ENCODE measurements at regions not wholly inside any gene's neighbourhood (a gene's known extent, or its start where the extent isn't known, plus 50 kb on each side); places are given as distances from the start of the nearest gene placed in this dataset.

DNA sequence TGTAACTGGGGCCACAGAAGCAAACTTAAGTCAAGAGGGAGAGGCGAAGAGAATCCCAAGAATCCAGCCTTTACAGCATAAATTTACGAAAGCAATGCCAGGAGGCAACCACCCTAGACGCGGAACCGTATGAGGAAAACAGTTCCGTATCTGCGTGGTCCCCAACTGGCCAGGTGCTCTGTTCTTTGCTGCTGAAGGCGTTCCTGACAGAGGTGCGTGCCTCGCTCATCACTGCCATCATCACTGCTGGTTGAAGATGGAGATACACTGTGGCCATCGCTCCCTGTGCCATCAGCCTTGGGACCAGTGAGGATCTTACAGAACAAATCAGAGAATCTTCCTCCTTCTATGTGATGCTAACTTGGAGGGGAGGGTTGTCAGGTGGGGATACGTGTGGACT is 270.5 kb upstream of the B3GAT1 start:
- no peaks in the 10 kb centered on the region for H3K36me3 ChIP-seq
- 83% methylated on average over 6 of the region's 12 CpGs for WGBS (ENCODE audit: insufficient coverage, low coverage, low lambda C conversion rate, missing lambda C conversion rate)

DNA sequence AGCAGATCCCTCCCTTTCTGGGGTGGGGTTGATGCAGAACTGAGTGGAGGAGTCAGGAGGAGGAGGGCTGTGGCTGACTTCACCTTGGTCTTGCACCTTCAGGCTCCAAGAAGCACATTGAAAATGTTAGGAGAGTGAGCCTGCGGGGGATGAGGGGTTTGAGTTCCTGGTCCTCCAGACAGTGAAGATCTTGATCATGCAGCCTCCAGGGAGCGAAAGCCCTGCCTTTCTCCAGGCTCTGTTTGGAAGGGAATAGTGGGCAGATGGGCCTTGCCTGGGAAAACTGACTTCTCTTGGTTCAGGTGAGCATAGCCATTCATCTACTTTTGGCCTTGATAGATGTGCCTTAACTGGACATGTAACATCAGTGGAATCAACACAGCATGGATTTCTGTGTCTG is 267.6 kb upstream of the B3GAT1 start:
- no peaks in the 10 kb centered on the region for H3K27me3 ChIP-seq
- no CpG with 5 or more reads among the region's 2 CpGs for WGBS (ENCODE audit: insufficient coverage, low coverage, low lambda C conversion rate, missing lambda C conversion rate)
- TF ChIP-seq, protein P1, sequence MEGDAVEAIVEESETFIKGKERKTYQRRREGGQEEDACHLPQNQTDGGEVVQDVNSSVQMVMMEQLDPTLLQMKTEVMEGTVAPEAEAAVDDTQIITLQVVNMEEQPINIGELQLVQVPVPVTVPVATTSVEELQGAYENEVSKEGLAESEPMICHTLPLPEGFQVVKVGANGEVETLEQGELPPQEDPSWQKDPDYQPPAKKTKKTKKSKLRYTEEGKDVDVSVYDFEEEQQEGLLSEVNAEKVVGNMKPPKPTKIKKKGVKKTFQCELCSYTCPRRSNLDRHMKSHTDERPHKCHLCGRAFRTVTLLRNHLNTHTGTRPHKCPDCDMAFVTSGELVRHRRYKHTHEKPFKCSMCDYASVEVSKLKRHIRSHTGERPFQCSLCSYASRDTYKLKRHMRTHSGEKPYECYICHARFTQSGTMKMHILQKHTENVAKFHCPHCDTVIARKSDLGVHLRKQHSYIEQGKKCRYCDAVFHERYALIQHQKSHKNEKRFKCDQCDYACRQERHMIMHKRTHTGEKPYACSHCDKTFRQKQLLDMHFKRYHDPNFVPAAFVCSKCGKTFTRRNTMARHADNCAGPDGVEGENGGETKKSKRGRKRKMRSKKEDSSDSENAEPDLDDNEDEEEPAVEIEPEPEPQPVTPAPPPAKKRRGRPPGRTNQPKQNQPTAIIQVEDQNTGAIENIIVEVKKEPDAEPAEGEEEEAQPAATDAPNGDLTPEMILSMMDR (IDR thresholded peaks at IDR 0.05) = no peak
- TF ChIP-seq POLR2A (IDR thresholded peaks at IDR 0.05) = no peak
- no peak for ATAC-seq
- no peak for DNase-seq
- no peaks in the 10 kb centered on the region for H3K9me3 ChIP-seq
- intact Hi-C loops (cut with DNase I) = no loop called here
- no peak overlapping the region for H3K27ac ChIP-seq
- H3K4me1 ChIP-seq = no peaks in the 10 kb centered on the region
- no peaks in the 10 kb centered on the region for H3K36me3 ChIP-seq
- no peak overlapping the region for H3K4me3 ChIP-seq

More for the DNA sequence above, 270.5 kb upstream of the B3GAT1 start:
- Histone ChIP-seq H3K4me3 (no peak overlapping the region), H3K27me3 (no peaks in the 10 kb centered on the region), H3K27ac (no peak overlapping the region), H3K9me3 (no peaks in the 10 kb centered on the region), H3K4me1 (no peaks in the 10 kb centered on the region)
- DNase-seq (no peak), ATAC-seq (no peak)
- intact Hi-C loops (cut with DNase I) = no loop called here
- TF ChIP-seq, protein P1 (IDR thresholded peaks at IDR 0.05) = no peak
- TF ChIP-seq POLR2A (IDR thresholded peaks at IDR 0.05) = no peak

DNA sequence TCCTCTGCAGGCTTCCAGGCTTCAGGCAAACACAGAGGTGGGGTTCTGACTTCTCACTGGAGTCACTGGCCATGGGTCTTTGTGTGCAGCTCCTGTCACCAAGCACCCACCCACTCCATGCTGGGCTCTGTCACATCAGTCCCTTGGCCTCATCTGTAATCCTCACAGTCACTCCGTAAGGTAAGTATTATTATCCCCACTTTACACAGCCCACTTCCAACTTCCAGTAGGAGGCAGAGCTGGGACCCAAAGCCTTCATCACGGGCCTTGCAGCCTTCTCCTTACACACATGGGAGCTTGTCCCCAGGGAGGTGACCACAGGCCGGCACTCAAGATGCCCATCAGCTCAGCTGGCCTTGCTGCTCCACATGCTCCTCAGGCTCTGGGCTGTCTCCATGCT is 266.7 kb upstream of the B3GAT1 start:
- TF ChIP-seq, protein P1 (IDR thresholded peaks at IDR 0.05) = no peak
- no peak for TF ChIP-seq POLR2A (IDR thresholded peaks at IDR 0.05)
- Histone ChIP-seq H3K9me3 (no peaks in the 10 kb centered on the region), H3K27ac (no peak overlapping the region), H3K4me1 (no peaks in the 10 kb centered on the region), H3K36me3 (no peaks in the 10 kb centered on the region), H3K4me3 (no peak overlapping the region), H3K27me3 (no peaks in the 10 kb centered on the region)
- intact Hi-C loops (cut with DNase I) = no loop called here
- WGBS (ENCODE audit: insufficient coverage, low coverage, low lambda C conversion rate, missing lambda C conversion rate) = 71% methylated on average over 1 of the region's 3 CpGs
- DNase-seq (no peak), ATAC-seq (no peak)

DNA sequence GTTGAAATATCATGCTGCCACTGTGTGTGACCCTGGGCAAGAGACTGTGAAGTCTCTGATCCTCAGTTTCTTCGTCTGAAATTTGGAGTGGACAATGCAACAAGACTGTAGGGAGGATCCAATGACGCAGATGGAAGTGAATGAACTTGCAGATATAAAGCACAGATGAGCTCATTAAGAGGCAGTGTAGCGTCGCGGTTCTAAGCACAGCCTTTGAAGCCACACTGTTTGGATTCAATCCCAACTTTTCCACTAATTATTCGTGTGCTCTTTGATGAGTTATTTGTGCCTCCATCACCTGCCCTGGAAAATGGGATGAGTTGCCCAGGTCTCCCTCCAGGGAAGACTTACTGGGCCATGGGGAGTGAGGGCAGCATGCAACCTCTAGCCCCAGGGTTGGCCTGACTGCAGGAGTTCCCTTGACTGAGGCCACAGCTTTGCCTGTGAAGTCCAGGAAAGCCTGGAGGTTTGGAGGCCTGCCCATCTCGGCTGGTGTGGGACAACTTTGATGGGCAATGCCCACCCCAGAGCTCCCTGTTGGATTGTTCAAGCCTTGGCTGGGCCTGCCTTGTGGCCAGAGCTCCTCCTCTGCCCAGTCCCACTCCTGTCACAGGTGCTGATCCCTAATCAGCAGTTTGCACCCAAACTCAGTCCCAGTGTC is 266.0 kb upstream of the B3GAT1 start:
- H3K4me1 ChIP-seq = no peaks in the 10 kb centered on the region
- no peak for TF ChIP-seq POLR2A (IDR thresholded peaks at IDR 0.05)
- TF ChIP-seq, protein P1 (IDR thresholded peaks at IDR 0.05) = no peak
- no peaks in the 10 kb centered on the region for H3K27me3 ChIP-seq
- ATAC-seq (peak in 1 of 4 donors; percentile 21), DNase-seq (no peak)
- no peaks in the 10 kb centered on the region for H3K36me3 ChIP-seq
- H3K4me3 ChIP-seq = no peak overlapping the region
- WGBS (ENCODE audit: insufficient coverage, low coverage, low lambda C conversion rate, missing lambda C conversion rate) = 71% methylated on average over 4 of the region's 7 CpGs
- intact Hi-C loops (cut with DNase I) = no loop called here
- H3K9me3 ChIP-seq = no peaks in the 10 kb centered on the region
- no peak overlapping the region for H3K27ac ChIP-seq

Data from right lobe of liver (tissue), 6 donors.